IMR-90 (cell line): ENCODE measurements at regions not wholly inside any gene's neighbourhood (a gene's known extent, or its start where the extent isn't known, plus 50 kb on each side); places are given as distances from the start of the nearest gene placed in this dataset.
A peak's percentile ranks its signal among the peaks of the same experiment; 100 is the strongest.

Experiments used
- ATAC-seq: fragments of 200-7000 bp; cut with Tn5 transposase; 2 replicates; pipeline ENCODE4 v1.9.1; 2020; ENCODE audit warnings: low read depth, mild to moderate bottlenecking, moderate library complexity
- BruUV-seq: library from RNA; stranded (reverse); fragments of 400-500 nt; replicated peaks from 2 replicates; lab custom pipeline; 2021; lab: Mats Ljungman, UMichigan
- CTCF ChIA-PET: fragments of 300-600 bp; formaldehyde crosslinking; extraction: SDS; loops from one replicate; lab custom pipeline; 2021; ENCODE audit warnings: antibody characterized with exemption; lab: Yijun Ruan, JAX
- POLR2A ChIA-PET: fragments of 300-600 bp; sonication (Branson Sonifier 250); formaldehyde crosslinking; loops from one replicate; lab custom pipeline; 2022; ENCODE audit warnings: antibody characterized with exemption; ENCODE audit not compliant: unreplicated experiment; lab: Charles Lee
- DNase-seq: peaks from one replicate; pipeline ENCODE4 v3.0.0; 2013
- H2AFZ ChIP-seq: replicated peaks from 2 replicates; pipeline ENCODE3; 2013; ENCODE audit warnings: low read length, mild to moderate bottlenecking; ENCODE audit not compliant: poor library complexity
- H2AK5ac ChIP-seq: 2 replicates; pipeline ENCODE4 v1.6.1; 2013; ENCODE audit warnings: low read depth, low read length, inconsistent platforms
- H2AK9ac ChIP-seq: replicated peaks from 2 replicates; pipeline ENCODE3; 2013; ENCODE audit warnings: mild to moderate bottlenecking, low read depth, low read length, moderate library complexity; ENCODE audit not compliant: poor library complexity
- H2BK120ac ChIP-seq: 2 replicates; pipeline ENCODE4 v1.6.1; 2013; ENCODE audit warnings: low read depth, low read length, inconsistent platforms
- H2BK15ac ChIP-seq: 3 replicates; pipeline ENCODE4 v1.6.1; 2013; ENCODE audit warnings: low read depth, low read length, inconsistent platforms
- H2BK20ac ChIP-seq: 2 replicates; pipeline ENCODE4 v1.6.1; 2013; ENCODE audit warnings: low read depth, mild to moderate bottlenecking, inconsistent platforms, low read length, moderate library complexity
- H2BK5ac ChIP-seq: 2 replicates; pipeline ENCODE4 v1.6.1; 2013; ENCODE audit warnings: mild to moderate bottlenecking, low read depth, low read length, inconsistent platforms; ENCODE audit not compliant: poor library complexity, severe bottlenecking
- H3K14ac ChIP-seq: replicated peaks from 2 replicates; pipeline ENCODE4 v1.6.1; 2013; ENCODE audit warnings: low read depth, low read length, inconsistent platforms
- H3K18ac ChIP-seq: 2 replicates; pipeline ENCODE4 v1.6.1; 2013; ENCODE audit warnings: low read depth, low read length, control low read depth
- H3K23ac ChIP-seq: 2 replicates; pipeline ENCODE4 v1.6.1; 2013; ENCODE audit warnings: low read depth, low read length, inconsistent platforms
- H3K27ac ChIP-seq: 2 replicates; pipeline ENCODE4 v1.5.1; 2013; ENCODE audit warnings: mild to moderate bottlenecking, control low read depth, low read length; ENCODE audit not compliant: insufficient read depth
- H3K27me3 ChIP-seq: 2 replicates; pipeline ENCODE4 v1.6.1; 2013; ENCODE audit warnings: low read length; ENCODE audit not compliant: control insufficient read depth, insufficient read depth
- H3K36me3 ChIP-seq: 2 replicates; pipeline ENCODE4 v1.6.1; 2013; ENCODE audit warnings: low read length, mixed read lengths; ENCODE audit not compliant: control insufficient read depth, insufficient read depth
- H3K4ac ChIP-seq: 2 replicates; pipeline ENCODE4 v1.6.1; 2013; ENCODE audit warnings: low read depth, low read length, inconsistent platforms
- H3K4me1 ChIP-seq: 2 replicates; pipeline ENCODE4 v1.6.1; 2013; ENCODE audit warnings: low read length, mixed read lengths; ENCODE audit not compliant: control insufficient read depth, insufficient read depth
- H3K4me2 ChIP-seq: 2 replicates; pipeline ENCODE4 v1.6.1; 2013; ENCODE audit warnings: low read depth, mild to moderate bottlenecking, control low read depth, low read length, moderate library complexity
- H3K4me3 ChIP-seq: 2 replicates; pipeline ENCODE4 v1.5.1; 2013; ENCODE audit warnings: low read depth, mild to moderate bottlenecking, control low read depth, low read length, moderate library complexity; ENCODE audit not compliant: insufficient read depth
- H3K56ac ChIP-seq: 2 replicates; pipeline ENCODE4 v1.6.1; 2013; ENCODE audit warnings: low read length, inconsistent platforms; ENCODE audit not compliant: insufficient read depth; ENCODE audit errors: extremely low read depth
- H3K79me1 ChIP-seq, 2 experiments: 2 replicates each; pipeline ENCODE4 v1.6.1; 2013; ENCODE audit warnings: low read length in 2 of 2, inconsistent platforms in 1 of 2, low read depth in 1 of 2
- H3K9ac ChIP-seq: 2 replicates; pipeline ENCODE4 v1.6.1; 2013; ENCODE audit warnings: low read depth, low read length, control low read depth
- H3K9me1 ChIP-seq: 2 replicates; pipeline ENCODE4 v1.6.1; 2013; ENCODE audit warnings: low read length, inconsistent platforms; ENCODE audit not compliant: insufficient read depth
- H3K9me3 ChIP-seq: 2 replicates; pipeline ENCODE4 v1.6.1; 2013; ENCODE audit warnings: low read length; ENCODE audit not compliant: control insufficient read depth, insufficient read depth
- H4K20me1 ChIP-seq: 2 replicates; pipeline ENCODE4 v1.6.1; 2013; ENCODE audit warnings: low read length, inconsistent platforms; ENCODE audit not compliant: insufficient read depth
- H4K5ac ChIP-seq: 2 replicates; pipeline ENCODE4 v1.6.1; 2013; ENCODE audit warnings: mild to moderate bottlenecking, low read depth, low read length, control low read depth
- H4K8ac ChIP-seq, 2 experiments: 2 replicates each; pipeline ENCODE4 v1.6.1; 2013; ENCODE audit warnings: low read depth in 2 of 2, low read length in 2 of 2, control low read depth in 1 of 2, inconsistent platforms in 1 of 2
- H4K91ac ChIP-seq: 2 replicates; pipeline ENCODE4 v1.6.1; 2013; ENCODE audit warnings: low read depth, low read length, inconsistent platforms; ENCODE audit not compliant: insufficient read depth
- POLR2A ChIP-seq: IDR thresholded peaks from 2 replicates; pipeline ENCODE4 v1.6.1; 2012; ENCODE audit warnings: mild to moderate bottlenecking, low read depth, low read length
- WGBS, 2 experiments: methylation state at CpG; one replicate each; pipeline versions ENCODE4 v1.1.5 to v1.1.7; 2013; ENCODE audit warnings: missing lambda C conversion rate in 2 of 2; ENCODE audit not compliant: insufficient read length in 1 of 2; ENCODE audit errors: extremely low coverage in 2 of 2; 5-methylcytosine and 5-hydroxymethylcytosine counted together
- dilution Hi-C: fragments of 300-500 bp; cut with HindIII; formaldehyde crosslinking; loops from one replicate; pipeline ENCODE4 v1.14.3; 2018; ENCODE audit warnings: low sequenced_read_pairs; ENCODE audit not compliant: unreplicated experiment
- in situ Hi-C: fragments of 300-500 bp; cut with MboI; formaldehyde crosslinking; loops from 3 replicates; pipeline ENCODE4 v1.14.3; 2019; ENCODE audit warnings: low sequenced_read_pairs, inconsistent platforms, mixed read lengths
- intact Hi-C: fragments of 100-400 bp; cut with micrococcal nuclease; formaldehyde crosslinking; loops from 2 replicates; pipeline ENCODE4 v1.10.0; 2022

DNA sequence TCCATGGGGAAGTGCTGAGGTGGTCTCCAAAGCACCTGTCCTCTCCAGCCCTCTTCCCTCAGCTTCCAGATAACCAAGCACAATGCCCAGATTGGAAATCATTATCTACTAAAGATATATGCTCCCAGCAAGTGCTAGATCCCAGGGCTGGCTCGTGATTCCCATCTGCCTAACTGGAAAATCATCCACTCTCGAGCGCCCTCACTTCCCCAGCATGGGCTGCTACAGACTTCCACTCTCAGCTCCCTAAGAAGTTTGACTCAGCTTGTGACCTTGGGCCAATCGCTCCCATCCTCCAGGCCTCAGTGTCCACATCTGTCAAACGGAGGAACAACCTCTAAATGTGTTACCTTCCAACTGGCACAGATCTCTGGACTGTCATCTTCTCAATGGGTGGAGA is 112.4 kb upstream of the ZMIZ1 start:
- no peaks in the 10 kb centered on the region for H3K36me3 ChIP-seq
- no peak overlapping the region for H3K56ac ChIP-seq
- H3K4me1 ChIP-seq: peaks cover 15% of the 10 kb centered on the region
- no peak overlapping the region for H3K27ac ChIP-seq
- no peak for ATAC-seq
- no peaks in the 10 kb centered on the region for H3K27me3 ChIP-seq
- dilution Hi-C loops: no loop called here
- peaks cover 9% of the 10 kb centered on the region for H3K9me1 ChIP-seq
- BruUV-seq: no TSS peak
- H2AK9ac ChIP-seq: peak overlapping the region; percentile 3
- intact Hi-C loops: no loop called here
- H4K91ac ChIP-seq: no peak overlapping the region
- WGBS, 2 experiments: 67% methylated on average over 1 of the region's 5 CpGs; no CpG with 5 or more reads in 1 of the 2 experiments
- no peak overlapping the region for H2BK5ac ChIP-seq
- peak overlapping the region; percentile 44; the same call in 1 of the 2 replicates for H2AK5ac ChIP-seq
- no peak overlapping the region for H2BK120ac ChIP-seq
- no peak for DNase-seq
- H2BK15ac ChIP-seq: no peak overlapping the region
- no peak overlapping the region for H3K23ac ChIP-seq
- no peak overlapping the region for H3K4me3 ChIP-seq
- H4K8ac ChIP-seq: no peak overlapping the region
- CTCF ChIA-PET: no interaction called here
- no peak overlapping the region for H3K4ac ChIP-seq
- no peak overlapping the region for H3K9ac ChIP-seq
- no peaks in the 10 kb centered on the region for H3K79me1 ChIP-seq
- no peak overlapping the region for H3K4me2 ChIP-seq
- no peak overlapping the region for H4K5ac ChIP-seq
- no peak for TF ChIP-seq POLR2A
- no peak overlapping the region for H3K18ac ChIP-seq
- POLR2A ChIA-PET: no interaction called here
- no peak overlapping the region for H3K14ac ChIP-seq
- H2AFZ ChIP-seq: peak overlapping the region; percentile 28
- H4K20me1 ChIP-seq: no peaks in the 10 kb centered on the region
- no peaks in the 10 kb centered on the region for H3K9me3 ChIP-seq
- in situ Hi-C loops: no loop called here
- no peak overlapping the region for H2BK20ac ChIP-seq
